ENCODE measurements at regions not wholly inside any gene's neighbourhood (a gene's known extent, or its start where the extent isn't known, plus 50 kb on each side); places are given as distances from the start of the nearest gene placed in this dataset.
A peak's percentile ranks its signal among the peaks of the same experiment; 100 is the strongest.
"Not testable (repeated sequence)": the region's sequence is repeated elsewhere in the genome, so short reads cannot be mapped to it uniquely, and the experiment has no call there.

DNA sequence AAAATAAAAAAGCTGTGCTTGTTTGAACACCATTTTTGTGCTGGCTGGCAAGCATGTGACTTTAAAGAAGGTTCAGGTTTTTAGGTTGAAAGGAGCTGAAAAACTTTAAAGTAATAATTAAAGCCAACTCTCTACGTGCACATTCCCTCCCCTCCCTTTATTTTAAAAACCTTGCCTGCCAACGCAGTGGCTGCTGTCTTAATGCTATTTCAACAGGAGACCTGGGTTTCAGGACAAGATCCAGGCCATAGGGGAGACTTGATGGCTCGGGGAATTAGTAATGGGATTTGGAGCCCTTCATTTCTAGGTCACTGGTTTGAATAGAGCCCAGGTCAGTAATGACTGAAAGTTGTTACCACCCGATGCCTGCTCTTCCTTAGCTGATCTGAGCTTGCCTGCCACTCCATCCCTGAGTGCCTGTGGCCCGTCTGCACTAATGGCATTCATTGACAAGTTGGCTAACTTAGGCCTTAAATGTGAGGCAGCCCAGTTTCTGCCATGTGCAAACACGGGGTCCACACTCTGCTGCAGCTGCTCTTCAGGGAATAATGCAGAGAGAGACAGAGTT is 1233.2 kb upstream of the ZEB2 start:
- Histone ChIP-seq H3K9me3 (ENCODE audit: control insufficient read depth in 3 of 3, low read length in 3 of 3) (no peaks in the 10 kb centered on the region), H3K9ac (ENCODE audit: low read depth in 1 of 3, low read length in 3 of 3) (no peak overlapping the region), H3K27ac (ENCODE audit: low read depth, low read length) (no peak overlapping the region), H3K4me1 (ENCODE audit: control insufficient read depth in 3 of 3, insufficient read depth in 3 of 3, low read length in 3 of 3) (peaks cover 3 to 19% (median 14%) of the 10 kb centered on the region in 3 donors), H3K36me3 (ENCODE audit: control insufficient read depth in 3 of 3, insufficient read depth in 3 of 3, low read length in 3 of 3) (no peaks in the 10 kb centered on the region), H3K4me3 (ENCODE audit: low read length in 3 of 3) (no peak overlapping the region), H3K27me3 (ENCODE audit: control insufficient read depth in 3 of 3, insufficient read depth in 3 of 3, low read length in 3 of 3) (no peaks in the 10 kb centered on the region)

DNA sequence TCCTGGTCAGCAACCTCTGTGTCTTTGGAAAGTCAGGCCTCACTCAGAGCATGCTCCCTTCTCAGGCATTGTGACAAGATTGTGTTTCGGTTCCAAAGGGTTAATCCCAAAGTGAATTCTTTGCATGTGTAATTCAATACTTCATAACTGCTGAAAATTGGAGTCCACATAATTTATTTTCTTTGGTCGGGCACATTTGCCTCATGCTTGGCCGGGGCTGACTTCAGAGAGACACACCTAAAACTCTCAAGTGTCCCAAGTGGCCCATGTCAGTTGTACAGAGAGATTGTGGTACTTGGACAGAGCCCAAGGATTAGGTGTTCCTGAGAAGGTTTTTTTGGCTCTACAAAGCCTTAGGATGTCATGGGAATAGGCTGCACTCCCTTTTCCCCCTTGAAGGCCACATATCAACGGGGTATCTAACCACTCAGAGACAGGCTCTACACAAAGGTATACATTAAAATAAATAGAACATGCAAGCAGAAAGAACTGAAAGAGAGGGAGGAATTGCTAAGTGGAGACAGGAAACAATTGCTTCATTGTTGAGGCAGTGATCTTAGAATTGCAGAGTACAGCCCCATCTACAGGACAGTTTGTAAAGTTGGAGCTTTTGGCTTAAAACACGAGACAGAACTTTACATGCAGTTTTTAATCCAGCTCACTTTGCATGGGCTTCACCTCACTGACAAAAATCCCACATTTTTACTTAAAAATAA is 1232.3 kb upstream of the ZEB2 start:
- no peak overlapping the region for H3K9ac ChIP-seq (ENCODE audit: low read depth in 1 of 3, low read length in 3 of 3)
- H3K4me3 ChIP-seq (ENCODE audit: low read length in 3 of 3), result no peak overlapping the region
- peak overlapping the region; percentile 8 for H3K27ac ChIP-seq (ENCODE audit: low read depth, low read length)
- H3K4me1 ChIP-seq (ENCODE audit: control insufficient read depth in 3 of 3, insufficient read depth in 3 of 3, low read length in 3 of 3), result peaks cover 3 to 19% (median 14%) of the 10 kb centered on the region in 3 donors
- H3K36me3 ChIP-seq (ENCODE audit: control insufficient read depth in 3 of 3, insufficient read depth in 3 of 3, low read length in 3 of 3), result no peaks in the 10 kb centered on the region
- H3K9me3 ChIP-seq (ENCODE audit: control insufficient read depth in 3 of 3, low read length in 3 of 3), result no peaks in the 10 kb centered on the region
- H3K27me3 ChIP-seq (ENCODE audit: control insufficient read depth in 3 of 3, insufficient read depth in 3 of 3, low read length in 3 of 3), result no peaks in the 10 kb centered on the region

DNA sequence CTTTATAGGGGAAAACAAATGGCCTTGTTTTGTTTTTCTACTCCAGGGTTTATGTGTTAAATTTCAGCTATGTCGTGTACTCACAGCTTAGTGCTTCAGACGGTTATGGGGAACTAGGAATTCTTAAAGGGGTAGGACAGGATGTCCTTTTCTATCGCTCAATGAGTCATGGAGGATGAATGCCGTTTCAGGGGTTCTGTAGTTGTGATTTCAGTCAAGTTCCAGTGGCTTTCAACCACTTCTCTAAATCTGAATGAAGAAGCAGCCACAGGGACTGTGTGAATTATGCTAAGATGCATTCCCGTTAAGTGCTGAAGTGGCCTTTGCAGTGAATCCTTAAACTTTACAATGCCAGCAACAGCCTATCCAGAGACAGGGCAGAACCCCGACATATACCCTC is 1231.7 kb upstream of the ZEB2 start:
- no peaks in the 10 kb centered on the region for H3K27me3 ChIP-seq (ENCODE audit: control insufficient read depth in 3 of 3, insufficient read depth in 3 of 3, low read length in 3 of 3)

DNA sequence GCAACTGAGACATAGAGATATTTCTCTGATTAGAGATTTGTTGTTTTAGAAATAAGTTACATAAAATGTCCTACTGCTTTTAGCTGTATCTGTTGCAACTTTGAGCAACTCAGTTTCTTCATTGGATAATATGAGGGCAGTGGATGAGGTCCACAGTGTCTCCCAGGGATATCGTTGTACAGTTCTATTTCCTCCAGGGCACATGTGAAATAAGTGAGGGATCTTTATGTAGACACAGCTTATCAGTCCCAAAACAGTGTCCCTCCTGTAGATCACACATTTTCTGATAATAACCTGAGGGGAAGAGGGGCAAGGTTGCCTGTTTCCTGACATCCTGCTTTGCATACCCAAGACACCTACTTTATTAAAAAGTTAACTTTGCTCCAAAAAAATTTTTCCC is 1231.2 kb upstream of the ZEB2 start:
- no peaks in the 10 kb centered on the region for H3K9me3 ChIP-seq (ENCODE audit: control insufficient read depth in 3 of 3, low read length in 3 of 3)
- no peak overlapping the region for H3K9ac ChIP-seq (ENCODE audit: low read depth in 1 of 3, low read length in 3 of 3)
- no peaks in the 10 kb centered on the region for H3K27me3 ChIP-seq (ENCODE audit: control insufficient read depth in 3 of 3, insufficient read depth in 3 of 3, low read length in 3 of 3)
- no peak overlapping the region for H3K4me3 ChIP-seq (ENCODE audit: low read length in 3 of 3)
- H3K4me1 ChIP-seq (ENCODE audit: control insufficient read depth in 3 of 3, insufficient read depth in 3 of 3, low read length in 3 of 3), result peaks cover 3 to 19% (median 14%) of the 10 kb centered on the region in 3 donors
- no peaks in the 10 kb centered on the region for H3K36me3 ChIP-seq (ENCODE audit: control insufficient read depth in 3 of 3, insufficient read depth in 3 of 3, low read length in 3 of 3)
- peak overlapping the region; percentile 8 for H3K27ac ChIP-seq (ENCODE audit: low read depth, low read length)

More for the DNA sequence above, 1231.7 kb upstream of the ZEB2 start:
- H3K27ac ChIP-seq (ENCODE audit: low read depth, low read length), result peak overlapping the region; percentile 8
- peaks cover 3 to 19% (median 14%) of the 10 kb centered on the region in 3 donors for H3K4me1 ChIP-seq (ENCODE audit: control insufficient read depth in 3 of 3, insufficient read depth in 3 of 3, low read length in 3 of 3)
- peak overlapping the region in 1 of 3 donors; percentile 34 for H3K9ac ChIP-seq (ENCODE audit: low read depth in 1 of 3, low read length in 3 of 3)
- no peaks in the 10 kb centered on the region for H3K36me3 ChIP-seq (ENCODE audit: control insufficient read depth in 3 of 3, insufficient read depth in 3 of 3, low read length in 3 of 3)
- H3K4me3 ChIP-seq (ENCODE audit: low read length in 3 of 3), result no peak overlapping the region
- H3K9me3 ChIP-seq (ENCODE audit: control insufficient read depth in 3 of 3, low read length in 3 of 3), result no peaks in the 10 kb centered on the region

DNA sequence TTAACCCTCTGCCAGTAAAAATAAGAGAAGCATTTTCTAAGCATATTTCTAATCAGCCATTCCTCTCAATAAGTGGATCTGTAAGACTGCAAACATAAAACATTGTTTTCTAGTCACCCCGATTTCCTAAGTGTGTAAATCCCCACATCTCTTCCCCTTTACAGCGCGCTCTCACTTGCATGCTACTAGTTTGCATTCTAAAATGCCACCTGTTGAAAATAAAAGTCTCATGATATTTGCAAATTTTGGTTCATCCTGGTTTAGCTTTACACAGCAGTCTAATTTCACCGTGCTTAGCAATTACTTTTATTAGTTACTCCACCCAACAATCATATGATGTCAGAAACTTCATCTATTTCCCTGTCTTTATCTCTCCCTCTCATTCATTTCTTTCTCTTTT is 1230.7 kb upstream of the ZEB2 start:
- no peak overlapping the region for H3K4me3 ChIP-seq (ENCODE audit: low read length in 3 of 3)
- H3K36me3 ChIP-seq (ENCODE audit: control insufficient read depth in 3 of 3, insufficient read depth in 3 of 3, low read length in 3 of 3), result no peaks in the 10 kb centered on the region
- H3K9me3 ChIP-seq (ENCODE audit: control insufficient read depth in 3 of 3, low read length in 3 of 3), result no peaks in the 10 kb centered on the region
- H3K4me1 ChIP-seq (ENCODE audit: control insufficient read depth in 3 of 3, insufficient read depth in 3 of 3, low read length in 3 of 3), result peaks cover 3 to 19% (median 14%) of the 10 kb centered on the region in 3 donors
- no peak overlapping the region for H3K27ac ChIP-seq (ENCODE audit: low read depth, low read length)
- no peaks in the 10 kb centered on the region for H3K27me3 ChIP-seq (ENCODE audit: control insufficient read depth in 3 of 3, insufficient read depth in 3 of 3, low read length in 3 of 3)
- H3K9ac ChIP-seq (ENCODE audit: low read depth in 1 of 3, low read length in 3 of 3), result no peak overlapping the region

DNA sequence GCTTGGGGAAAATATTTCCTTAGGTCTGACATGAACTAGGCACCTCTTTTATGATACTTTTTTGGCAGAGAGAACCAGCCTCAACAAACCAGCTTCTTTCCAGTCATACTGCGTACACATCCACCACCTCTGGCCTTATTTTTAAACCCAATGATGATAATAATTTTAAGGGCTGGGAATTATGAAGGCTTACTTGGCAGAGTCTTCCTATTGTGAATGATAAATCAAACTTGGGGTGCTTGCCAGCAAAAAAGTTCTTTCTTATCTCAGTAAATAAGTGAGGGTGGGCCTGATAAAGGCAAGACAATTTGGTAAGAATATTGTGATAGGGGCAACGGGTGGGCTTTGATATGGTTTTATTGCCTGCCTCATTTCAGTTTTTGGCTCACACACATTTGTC is 1230.2 kb upstream of the ZEB2 start:
- Histone ChIP-seq H3K9me3 (ENCODE audit: control insufficient read depth in 3 of 3, low read length in 3 of 3) (no peaks in the 10 kb centered on the region), H3K27ac (ENCODE audit: low read depth, low read length) (no peak overlapping the region), H3K36me3 (ENCODE audit: control insufficient read depth in 3 of 3, insufficient read depth in 3 of 3, low read length in 3 of 3) (no peaks in the 10 kb centered on the region), H3K4me3 (ENCODE audit: low read length in 3 of 3) (no peak overlapping the region), H3K27me3 (ENCODE audit: control insufficient read depth in 3 of 3, insufficient read depth in 3 of 3, low read length in 3 of 3) (no peaks in the 10 kb centered on the region), H3K9ac (ENCODE audit: low read depth in 1 of 3, low read length in 3 of 3) (no peak overlapping the region), H3K4me1 (ENCODE audit: control insufficient read depth in 3 of 3, insufficient read depth in 3 of 3, low read length in 3 of 3) (peaks cover 3 to 19% (median 14%) of the 10 kb centered on the region in 3 donors)

DNA sequence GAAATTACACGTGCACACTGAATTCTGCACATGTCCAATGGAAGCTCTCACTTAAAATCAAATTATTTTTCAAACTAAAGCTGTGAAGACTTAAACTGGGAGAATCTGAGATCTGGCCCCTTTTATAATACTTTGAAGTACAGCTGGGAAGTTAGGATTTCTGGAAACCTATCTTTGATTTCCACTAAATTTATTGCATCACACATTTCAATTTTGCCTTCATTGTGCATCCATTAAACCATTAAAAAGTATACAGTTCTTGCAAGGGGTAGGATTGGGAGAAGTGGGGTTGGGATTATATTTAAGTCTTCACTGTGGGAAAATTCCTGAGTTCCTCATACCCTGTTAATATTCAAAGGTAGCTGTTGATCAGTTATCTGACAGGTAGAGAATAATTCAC is 1229.6 kb upstream of the ZEB2 start:
- H3K4me1 ChIP-seq (ENCODE audit: control insufficient read depth in 3 of 3, insufficient read depth in 3 of 3, low read length in 3 of 3), result peaks cover 3 to 19% (median 14%) of the 10 kb centered on the region in 3 donors
- H3K9ac ChIP-seq (ENCODE audit: low read depth in 1 of 3, low read length in 3 of 3), result no peak overlapping the region
- no peaks in the 10 kb centered on the region for H3K9me3 ChIP-seq (ENCODE audit: control insufficient read depth in 3 of 3, low read length in 3 of 3)
- H3K27ac ChIP-seq (ENCODE audit: low read depth, low read length), result no peak overlapping the region
- H3K4me3 ChIP-seq (ENCODE audit: low read length in 3 of 3), result no peak overlapping the region
- no peaks in the 10 kb centered on the region for H3K27me3 ChIP-seq (ENCODE audit: control insufficient read depth in 3 of 3, insufficient read depth in 3 of 3, low read length in 3 of 3)
- H3K36me3 ChIP-seq (ENCODE audit: control insufficient read depth in 3 of 3, insufficient read depth in 3 of 3, low read length in 3 of 3), result no peaks in the 10 kb centered on the region

DNA sequence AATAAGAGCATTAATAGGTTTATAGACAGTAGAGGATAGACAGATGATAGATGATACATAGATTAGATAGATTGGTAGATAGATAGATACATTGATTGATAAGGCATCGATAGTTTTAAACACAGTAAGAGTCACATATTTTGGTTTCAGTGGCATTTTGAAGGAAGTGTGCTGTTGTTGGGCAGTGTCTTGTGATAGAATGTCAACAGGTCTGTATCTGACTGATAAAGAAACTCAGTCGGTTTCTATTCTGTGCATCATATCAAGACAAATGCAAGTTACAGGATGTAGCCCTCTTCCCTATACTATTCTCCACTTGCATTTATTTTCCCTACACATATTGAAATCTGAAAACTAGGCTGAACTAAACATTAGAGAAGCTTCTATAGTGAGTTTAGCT is 1229.0 kb upstream of the ZEB2 start:
- Histone ChIP-seq H3K9me3 (ENCODE audit: control insufficient read depth in 3 of 3, low read length in 3 of 3) (no peaks in the 10 kb centered on the region), H3K9ac (ENCODE audit: low read depth in 1 of 3, low read length in 3 of 3) (no peak overlapping the region), H3K36me3 (ENCODE audit: control insufficient read depth in 3 of 3, insufficient read depth in 3 of 3, low read length in 3 of 3) (no peaks in the 10 kb centered on the region), H3K4me3 (ENCODE audit: low read length in 3 of 3) (no peak overlapping the region), H3K4me1 (ENCODE audit: control insufficient read depth in 3 of 3, insufficient read depth in 3 of 3, low read length in 3 of 3) (peaks cover 3 to 19% (median 14%) of the 10 kb centered on the region in 3 donors), H3K27me3 (ENCODE audit: control insufficient read depth in 3 of 3, insufficient read depth in 3 of 3, low read length in 3 of 3) (no peaks in the 10 kb centered on the region), H3K27ac (ENCODE audit: low read depth, low read length) (no peak overlapping the region)

DNA sequence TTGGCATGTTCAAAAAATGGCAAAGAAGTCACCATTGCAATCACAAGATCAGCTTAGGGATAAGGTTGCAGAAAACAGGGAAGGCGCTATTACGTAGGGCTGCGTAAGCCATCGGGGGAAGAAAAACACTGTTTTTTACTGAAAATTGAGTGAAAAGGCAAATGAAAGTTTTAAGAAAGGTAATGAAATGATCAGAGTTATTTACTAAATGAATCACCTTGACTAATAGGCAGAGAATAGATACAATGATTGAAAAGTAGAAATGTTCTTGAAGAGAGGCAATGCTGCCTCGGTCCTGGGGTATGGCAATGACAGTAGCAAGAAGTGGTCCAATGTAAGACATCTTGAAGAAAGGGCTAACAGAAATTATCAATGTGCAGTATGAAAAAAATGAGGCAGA is 1227.8 kb upstream of the ZEB2 start:
- H3K27me3 ChIP-seq (ENCODE audit: control insufficient read depth in 3 of 3, insufficient read depth in 3 of 3, low read length in 3 of 3), result no peaks in the 10 kb centered on the region
- H3K36me3 ChIP-seq (ENCODE audit: control insufficient read depth in 3 of 3, insufficient read depth in 3 of 3, low read length in 3 of 3), result no peaks in the 10 kb centered on the region
- no peak overlapping the region for H3K27ac ChIP-seq (ENCODE audit: low read depth, low read length)
- no peak overlapping the region for H3K4me3 ChIP-seq (ENCODE audit: low read length in 3 of 3)
- peaks cover 3 to 14% (median 12%) of the 10 kb centered on the region in 3 donors for H3K4me1 ChIP-seq (ENCODE audit: control insufficient read depth in 3 of 3, insufficient read depth in 3 of 3, low read length in 3 of 3)
- no peak overlapping the region for H3K9ac ChIP-seq (ENCODE audit: low read depth in 1 of 3, low read length in 3 of 3)
- H3K9me3 ChIP-seq (ENCODE audit: control insufficient read depth in 3 of 3, low read length in 3 of 3), result no peaks in the 10 kb centered on the region

DNA sequence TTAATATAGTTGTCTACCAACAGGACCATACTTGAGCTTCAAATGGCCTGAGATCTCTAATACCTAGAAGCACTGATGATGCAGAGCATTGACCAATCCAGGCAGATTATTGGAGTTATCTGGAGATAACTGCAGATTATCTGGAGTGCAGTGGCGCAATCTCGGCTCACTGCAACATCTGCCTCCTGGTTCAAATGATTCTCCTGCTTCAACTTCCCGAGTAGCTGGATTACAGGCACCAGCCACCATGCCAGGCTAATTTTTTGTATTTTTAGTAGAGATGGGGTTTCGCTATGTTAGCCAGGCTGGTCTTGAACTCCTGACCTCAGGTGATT is 1225.4 kb upstream of the ZEB2 start:
- H3K27ac ChIP-seq (ENCODE audit: low read depth, low read length); H3K36me3 ChIP-seq (ENCODE audit: control insufficient read depth in 3 of 3, insufficient read depth in 3 of 3, low read length in 3 of 3): not testable (repeated sequence)

More for the DNA sequence above, 1225.4 kb upstream of the ZEB2 start:
- not testable (repeated sequence) for H3K9me3 ChIP-seq (ENCODE audit: control insufficient read depth in 3 of 3, low read length in 3 of 3); H3K27me3 ChIP-seq (ENCODE audit: control insufficient read depth in 3 of 3, insufficient read depth in 3 of 3, low read length in 3 of 3); H3K4me3 ChIP-seq (ENCODE audit: low read length in 3 of 3); H3K4me1 ChIP-seq (ENCODE audit: control insufficient read depth in 3 of 3, insufficient read depth in 3 of 3, low read length in 3 of 3); H3K9ac ChIP-seq (ENCODE audit: low read depth in 1 of 3, low read length in 3 of 3)

Data from skeletal muscle tissue (tissue), 3 donors.